Right lobe of liver (tissue), 6 donors: ENCODE measurements at regions not wholly inside any gene's neighbourhood (a gene's known extent, or its start where the extent isn't known, plus 50 kb on each side); places are given as distances from the start of the nearest gene placed in this dataset.

Source experiments
- ATAC-seq, 4 donors: fragments of 200-7000 bp; cut with Tn5 transposase; one replicate each; pipeline ENCODE4 v1.9.1; 2020; ENCODE audit warnings: mild to moderate bottlenecking in 4 of 4, moderate library complexity in 4 of 4
- DNase-seq, 3 donors: peaks; one replicate each; pipeline ENCODE4 v3.0.0-alpha.2; 2020
- H3K27ac ChIP-seq, 3 donors: fragments of 200-600 bp; one replicate each; pipeline ENCODE4 v1.8.0; 2022
- H3K27me3 ChIP-seq, 2 donors: fragments of 200-600 bp; one replicate each; pipeline ENCODE4 v1.8.0; 2022
- H3K36me3 ChIP-seq, 4 donors: fragments of 200-600 bp; sonication (generic) in 1 of 4; one replicate each; pipeline versions ENCODE4 v1.5.1 to v1.8.0; 2017 to 2022; ENCODE audit warnings: control low read depth in 1 of 4
- H3K4me1 ChIP-seq, 4 donors: fragments of 200-600 bp; sonication (generic) in 1 of 4; one replicate each; pipeline versions ENCODE4 v1.5.1 to v1.8.0; 2017 to 2022; ENCODE audit warnings: control low read depth in 1 of 4
- H3K4me3 ChIP-seq, 3 donors: fragments of 200-600 bp; one replicate each; pipeline ENCODE4 v1.8.0; 2022
- H3K9me3 ChIP-seq, 4 donors: fragments of 200-600 bp; sonication (generic) in 1 of 4; one replicate each; pipeline versions ENCODE4 v1.5.1 to v1.8.0; 2017 to 2022; ENCODE audit warnings: control low read depth in 1 of 4
- POLR2A ChIP-seq: fragments of 450-650 bp; IDR thresholded peaks from one replicate; pipeline ENCODE4 v1.6.1; 2017; ENCODE audit warnings: antibody characterized with exemption, mild to moderate bottlenecking
- WGBS: methylation state at CpG from one replicate; pipeline ENCODE4 v1.1.6; 2018; ENCODE audit warnings: low coverage, low lambda C conversion rate; ENCODE audit not compliant: insufficient coverage; ENCODE audit errors: missing lambda C conversion rate; 5-methylcytosine and 5-hydroxymethylcytosine counted together
- intact Hi-C, 2 donors: fragments of 100-400 bp; cut with DNase I; formaldehyde crosslinking; loops; one replicate each; pipeline versions ENCODE4 v1.11.2 to v1.14.1; 2022
- TF ChIP-seq, protein P1 (sequence below), 4 donors: fragments of 200-600 bp in 3 of 4; fragments of 450-650 bp in 1 of 4; IDR thresholded peaks; one replicate each; pipeline versions ENCODE4 v1.5.1 to v1.8.0; 2016 to 2022; ENCODE audit warnings: antibody characterized with exemption in 4 of 4, mild to moderate bottlenecking in 2 of 4
- donor health status: DM: no; HTN: yes; CAD: no.
- donor health status: DM: no; HTN: no; CAD: no.
- donor health status: DM: no; HTN: no; CAD: no.
- donor health status: DM: no; HTN: yes; CAD: no.
- donor health status: DM: no; HTN: yes; CAD: no.

DNA sequence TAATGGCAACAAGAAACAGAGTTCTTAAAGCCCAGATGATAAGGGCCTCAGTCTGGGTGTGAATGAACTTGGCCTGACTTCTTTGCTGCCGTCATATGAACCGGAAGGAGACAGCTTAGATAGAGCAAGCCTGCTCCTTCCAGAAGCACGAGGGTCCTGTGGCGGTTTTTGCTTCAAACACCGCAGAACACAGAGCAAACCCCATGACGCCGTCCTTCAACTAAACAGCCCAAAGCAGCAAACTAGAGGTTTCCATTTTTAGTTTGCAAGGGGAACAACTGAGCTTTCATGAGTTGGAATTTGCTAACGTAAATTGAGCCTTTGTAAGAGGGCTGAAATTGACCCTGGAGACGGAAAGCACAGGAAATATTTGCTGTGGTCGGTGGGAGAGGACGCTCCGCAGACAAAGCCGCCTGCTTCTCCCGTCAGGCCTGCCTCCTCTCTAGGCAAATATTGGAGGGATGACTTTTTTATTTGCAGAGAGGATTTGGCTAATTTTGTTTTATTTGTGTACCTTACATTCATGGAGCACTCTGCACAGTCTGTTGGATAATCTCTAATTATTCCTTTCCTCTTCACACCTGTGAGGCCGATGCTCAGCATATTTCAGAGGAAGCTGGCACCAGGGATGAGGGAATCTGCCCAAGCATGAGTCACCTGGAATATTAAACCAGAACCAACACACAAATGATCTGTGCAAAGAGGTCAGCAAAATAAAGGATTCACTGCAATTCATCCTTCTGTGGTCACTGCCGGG is 134.0 kb upstream of the NCK2 start:
- ATAC-seq = peak in 3 of 4 donors; percentile 23 to 52 (median 25)
- no peaks in the 10 kb centered on the region for H3K27me3 ChIP-seq
- no peak overlapping the region for H3K27ac ChIP-seq
- WGBS = 62% methylated on average over 16 of the region's 16 CpGs
- no peaks in the 10 kb centered on the region for H3K4me1 ChIP-seq
- TF ChIP-seq, protein P1, sequence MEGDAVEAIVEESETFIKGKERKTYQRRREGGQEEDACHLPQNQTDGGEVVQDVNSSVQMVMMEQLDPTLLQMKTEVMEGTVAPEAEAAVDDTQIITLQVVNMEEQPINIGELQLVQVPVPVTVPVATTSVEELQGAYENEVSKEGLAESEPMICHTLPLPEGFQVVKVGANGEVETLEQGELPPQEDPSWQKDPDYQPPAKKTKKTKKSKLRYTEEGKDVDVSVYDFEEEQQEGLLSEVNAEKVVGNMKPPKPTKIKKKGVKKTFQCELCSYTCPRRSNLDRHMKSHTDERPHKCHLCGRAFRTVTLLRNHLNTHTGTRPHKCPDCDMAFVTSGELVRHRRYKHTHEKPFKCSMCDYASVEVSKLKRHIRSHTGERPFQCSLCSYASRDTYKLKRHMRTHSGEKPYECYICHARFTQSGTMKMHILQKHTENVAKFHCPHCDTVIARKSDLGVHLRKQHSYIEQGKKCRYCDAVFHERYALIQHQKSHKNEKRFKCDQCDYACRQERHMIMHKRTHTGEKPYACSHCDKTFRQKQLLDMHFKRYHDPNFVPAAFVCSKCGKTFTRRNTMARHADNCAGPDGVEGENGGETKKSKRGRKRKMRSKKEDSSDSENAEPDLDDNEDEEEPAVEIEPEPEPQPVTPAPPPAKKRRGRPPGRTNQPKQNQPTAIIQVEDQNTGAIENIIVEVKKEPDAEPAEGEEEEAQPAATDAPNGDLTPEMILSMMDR (IDR thresholded peaks at IDR 0.05) = no peak
- no peak for TF ChIP-seq POLR2A
- no peak overlapping the region for H3K4me3 ChIP-seq
- H3K9me3 ChIP-seq = no peaks in the 10 kb centered on the region
- DNase-seq = no peak
- H3K36me3 ChIP-seq = no peaks in the 10 kb centered on the region
- intact Hi-C loops = no loop called here

DNA sequence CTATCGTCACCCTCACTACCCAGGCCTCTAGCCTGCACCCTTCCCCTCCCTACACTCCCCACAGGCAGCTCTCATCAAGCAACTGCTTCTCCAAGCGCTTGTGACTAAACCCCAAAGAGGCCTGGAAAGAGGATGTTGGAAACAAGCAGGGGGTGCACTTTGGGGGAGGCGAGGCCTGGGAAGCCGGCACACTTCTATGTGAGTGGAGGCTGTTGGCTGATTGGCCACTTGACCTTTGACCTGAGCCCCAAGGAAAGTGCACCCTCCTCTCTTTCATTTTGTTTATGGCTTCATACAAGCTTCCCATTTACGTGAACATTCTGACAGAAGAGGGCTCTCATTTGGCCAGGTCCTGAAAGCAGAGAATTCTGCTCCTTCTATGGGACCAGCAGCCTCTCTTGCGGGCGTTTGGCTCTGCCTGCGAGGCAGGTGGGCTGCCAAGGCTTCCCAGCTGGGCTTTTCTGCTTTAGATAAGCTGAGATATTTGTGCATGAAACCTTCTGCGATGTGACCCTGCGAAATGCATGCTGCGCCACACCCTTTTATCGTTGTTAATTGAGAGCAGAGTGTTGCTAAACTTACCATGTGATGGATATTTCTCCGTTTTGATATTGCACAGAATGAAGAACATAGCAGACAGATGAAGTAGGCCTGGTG is 134.8 kb upstream of the NCK2 start:
- ATAC-seq (no peak), DNase-seq (no peak)
- no peaks in the 10 kb centered on the region for H3K36me3 ChIP-seq
- intact Hi-C loops = no loop called here
- H3K4me3 ChIP-seq = no peak overlapping the region
- H3K27ac ChIP-seq = no peak overlapping the region
- H3K4me1 ChIP-seq = no peaks in the 10 kb centered on the region
- H3K27me3 ChIP-seq = no peaks in the 10 kb centered on the region
- H3K9me3 ChIP-seq = no peaks in the 10 kb centered on the region
- WGBS = 79% methylated on average over 9 of the region's 13 CpGs
- TF ChIP-seq, protein P1 (IDR thresholded peaks at IDR 0.05) = no peak

DNA sequence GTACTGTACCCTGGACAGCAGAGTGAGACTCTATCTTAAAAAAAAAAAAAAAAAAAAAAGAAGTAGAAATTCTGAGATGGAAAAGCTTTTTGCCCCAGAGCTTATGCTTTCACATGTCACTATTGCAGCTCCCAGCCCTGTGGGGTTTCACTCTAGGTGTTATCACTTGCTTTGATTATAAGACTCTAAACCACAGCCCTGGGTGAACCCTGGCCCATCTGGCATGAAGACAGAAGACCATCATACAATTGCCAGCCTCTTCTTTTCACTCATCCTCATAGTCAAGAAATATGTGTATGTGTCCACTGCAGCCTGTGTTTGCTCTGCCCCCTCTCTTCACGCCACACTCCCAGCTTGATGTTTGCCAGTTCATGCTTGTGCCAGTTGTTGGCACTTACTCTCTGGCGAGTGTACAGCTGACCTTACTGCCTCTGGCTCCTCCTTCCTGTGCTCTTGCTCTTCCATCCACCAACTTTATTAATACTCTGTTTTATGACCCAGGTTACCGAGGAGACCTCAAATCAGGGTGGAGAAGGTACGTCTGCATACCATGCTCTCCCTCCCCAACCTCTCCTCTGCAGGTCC is 136.7 kb upstream of the NCK2 start:
- DNase-seq (no peak), ATAC-seq (peak; percentile 37 to 72 (median 48))
- WGBS = 31% methylated on average over 4 of the region's 4 CpGs
- Histone ChIP-seq H3K27ac (no peak overlapping the region), H3K36me3 (no peaks in the 10 kb centered on the region), H3K27me3 (no peaks in the 10 kb centered on the region), H3K4me1 (no peaks in the 10 kb centered on the region), H3K4me3 (no peak overlapping the region), H3K9me3 (no peaks in the 10 kb centered on the region)
- TF ChIP-seq, protein P1 (IDR thresholded peaks at IDR 0.05) = no peak
- no peak for TF ChIP-seq POLR2A
- intact Hi-C loops = no loop called here

DNA sequence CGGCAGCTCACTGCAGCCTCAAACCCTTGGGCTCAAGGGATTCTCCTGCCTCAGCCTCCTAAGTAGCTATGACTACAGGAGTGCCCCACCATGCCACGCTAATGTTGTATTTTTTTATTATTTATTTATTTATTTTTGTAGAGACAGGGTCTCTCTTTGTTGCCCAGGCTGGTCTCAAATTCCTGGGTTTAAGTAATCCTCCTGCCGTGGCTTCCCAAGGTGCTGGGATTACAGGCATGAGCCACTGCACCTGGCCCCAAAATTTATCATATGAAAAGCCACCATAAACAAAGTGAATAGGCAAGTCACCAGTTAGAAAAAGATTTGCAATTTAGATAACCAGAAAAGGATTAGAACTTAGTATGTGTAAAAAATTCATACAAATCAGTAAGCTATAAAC is 138.6 kb upstream of the NCK2 start:
- H3K9me3 ChIP-seq = no peaks in the 10 kb centered on the region
- H3K27me3 ChIP-seq = no peaks in the 10 kb centered on the region
- intact Hi-C loops = no loop called here
- no peak overlapping the region for H3K4me3 ChIP-seq
- no peak for TF ChIP-seq POLR2A
- TF ChIP-seq, protein P1 (IDR thresholded peaks at IDR 0.05) = no peak
- WGBS = 58% methylated on average over 3 of the region's 3 CpGs
- H3K4me1 ChIP-seq = no peaks in the 10 kb centered on the region
- no peak overlapping the region for H3K27ac ChIP-seq
- no peak for DNase-seq
- no peaks in the 10 kb centered on the region for H3K36me3 ChIP-seq
- ATAC-seq = no peak
